ENCODE measurements at regions not wholly inside any gene's neighbourhood (a gene's known extent, or its start where the extent isn't known, plus 50 kb on each side); places are given as distances from the start of the nearest gene placed in this dataset.

DNA sequence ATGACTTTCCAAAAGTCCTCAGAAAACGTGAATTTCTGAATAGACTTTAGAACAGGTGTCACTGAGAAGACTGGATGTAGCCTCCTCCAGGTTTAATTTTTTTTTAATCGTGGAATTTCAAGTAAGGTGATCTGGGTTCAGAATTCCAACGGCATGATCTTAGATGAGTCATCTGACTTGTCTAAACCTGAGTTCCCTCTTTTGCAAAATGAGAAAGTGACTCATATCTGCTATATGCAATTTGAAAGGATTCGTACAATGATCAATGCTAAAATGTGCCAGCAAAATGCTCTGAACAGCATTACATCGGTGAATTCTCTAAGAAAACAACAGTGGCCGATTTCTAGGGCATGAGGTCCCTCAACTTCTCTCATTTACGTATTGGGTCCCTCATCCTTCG, 69.1 kb upstream of the ZNF516 start:
- no peak for DNase-seq (ENCODE audit: extremely low spot score)
- POLR2A ChIA-PET: interaction anchor here (1.2 kb wide), 1 partner anchor 71 kb away, joined by 3 read pairs; no protein-coding TSS in a partner anchor
- CTCF ChIA-PET: no interaction called here
- TF ChIP-seq TARDBP (IDR thresholded peaks at IDR 0.05) (no peak), SUZ12 (IDR thresholded peaks at IDR 0.05) (no peak), ELF4 (IDR thresholded peaks at IDR 0.05) (no peak)

DNA sequence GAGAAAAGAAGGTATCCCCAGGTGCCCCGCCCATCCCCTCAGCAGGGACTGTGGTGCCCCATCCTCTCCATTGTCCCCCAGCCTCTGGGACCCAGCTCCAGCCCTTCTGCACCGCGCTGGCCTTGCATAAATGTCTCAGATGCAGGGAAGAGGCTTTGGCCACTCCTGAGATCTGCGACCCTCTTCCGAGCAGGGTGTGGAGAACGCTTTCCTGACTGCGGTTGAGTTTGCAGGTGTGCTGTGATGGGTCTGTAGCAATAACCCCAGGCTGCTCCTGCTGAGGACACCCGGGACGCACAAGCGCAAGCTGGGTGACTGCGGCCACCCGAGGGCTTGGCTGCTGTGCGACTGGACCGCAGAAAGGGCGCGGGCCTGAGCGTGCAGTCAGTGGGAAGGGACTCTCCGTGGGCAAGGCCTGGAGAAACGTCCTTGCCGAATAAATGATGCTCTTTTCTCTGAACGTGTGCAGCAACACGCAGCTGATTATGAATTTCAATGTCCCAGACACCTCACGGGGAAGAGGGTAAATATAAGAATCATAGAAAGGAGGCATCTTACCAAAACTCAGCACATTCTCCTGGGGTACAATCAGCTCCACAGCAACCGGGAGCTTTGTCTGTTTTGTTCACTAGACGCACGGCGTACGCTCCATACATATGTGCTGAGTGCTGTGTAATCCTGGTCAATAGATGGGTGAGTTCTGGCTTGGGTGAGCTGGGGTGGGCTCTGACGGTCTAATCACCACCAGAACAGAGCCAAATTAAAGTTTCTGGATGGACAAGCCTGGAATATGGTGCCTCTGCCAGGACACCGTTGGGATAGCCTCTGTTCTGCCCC, 67.5 kb upstream of the ZNF516 start:
- ChIA-PET POLR2A (no interaction called here), CTCF (no interaction called here)
- no peak for DNase-seq (ENCODE audit: extremely low spot score)
- TF ChIP-seq BHLHE40 (IDR thresholded peaks at IDR 0.05; ENCODE audit: borderline replicate concordance) (no peak), SUZ12 (IDR thresholded peaks at IDR 0.05) (no peak), FOXM1 (IDR thresholded peaks at IDR 0.05; ENCODE audit: borderline replicate concordance) (no peak), FOXK2 (IDR thresholded peaks at IDR 0.05) (no peak), SP1 (IDR thresholded peaks at IDR 0.05) (no peak), HDGF (IDR thresholded peaks at IDR 0.05; ENCODE audit: borderline replicate concordance) (no peak), L3MBTL2 (conservative IDR thresholded peaks at IDR 0.05) (no peak), TARDBP (IDR thresholded peaks at IDR 0.05) (no peak), CTBP1 (IDR thresholded peaks at IDR 0.05; ENCODE audit: borderline replicate concordance) (no peak), ARNT (IDR thresholded peaks at IDR 0.05) (no peak), ZNF384 (IDR thresholded peaks at IDR 0.05) (no peak), NFRKB (IDR thresholded peaks at IDR 0.05) (no peak), FOXA1 (IDR thresholded peaks at IDR 0.05) (no peak), ELF4 (IDR thresholded peaks at IDR 0.05) (no peak), LEF1 (IDR thresholded peaks at IDR 0.05; ENCODE audit: borderline replicate concordance) (no peak)
- TF ChIP-seq, protein P1, sequence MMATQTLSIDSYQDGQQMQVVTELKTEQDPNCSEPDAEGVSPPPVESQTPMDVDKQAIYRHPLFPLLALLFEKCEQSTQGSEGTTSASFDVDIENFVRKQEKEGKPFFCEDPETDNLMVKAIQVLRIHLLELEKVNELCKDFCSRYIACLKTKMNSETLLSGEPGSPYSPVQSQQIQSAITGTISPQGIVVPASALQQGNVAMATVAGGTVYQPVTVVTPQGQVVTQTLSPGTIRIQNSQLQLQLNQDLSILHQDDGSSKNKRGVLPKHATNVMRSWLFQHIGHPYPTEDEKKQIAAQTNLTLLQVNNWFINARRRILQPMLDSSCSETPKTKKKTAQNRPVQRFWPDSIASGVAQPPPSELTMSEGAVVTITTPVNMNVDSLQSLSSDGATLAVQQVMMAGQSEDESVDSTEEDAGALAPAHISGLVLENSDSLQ (IDR thresholded peaks at IDR 0.05): no peak

DNA sequence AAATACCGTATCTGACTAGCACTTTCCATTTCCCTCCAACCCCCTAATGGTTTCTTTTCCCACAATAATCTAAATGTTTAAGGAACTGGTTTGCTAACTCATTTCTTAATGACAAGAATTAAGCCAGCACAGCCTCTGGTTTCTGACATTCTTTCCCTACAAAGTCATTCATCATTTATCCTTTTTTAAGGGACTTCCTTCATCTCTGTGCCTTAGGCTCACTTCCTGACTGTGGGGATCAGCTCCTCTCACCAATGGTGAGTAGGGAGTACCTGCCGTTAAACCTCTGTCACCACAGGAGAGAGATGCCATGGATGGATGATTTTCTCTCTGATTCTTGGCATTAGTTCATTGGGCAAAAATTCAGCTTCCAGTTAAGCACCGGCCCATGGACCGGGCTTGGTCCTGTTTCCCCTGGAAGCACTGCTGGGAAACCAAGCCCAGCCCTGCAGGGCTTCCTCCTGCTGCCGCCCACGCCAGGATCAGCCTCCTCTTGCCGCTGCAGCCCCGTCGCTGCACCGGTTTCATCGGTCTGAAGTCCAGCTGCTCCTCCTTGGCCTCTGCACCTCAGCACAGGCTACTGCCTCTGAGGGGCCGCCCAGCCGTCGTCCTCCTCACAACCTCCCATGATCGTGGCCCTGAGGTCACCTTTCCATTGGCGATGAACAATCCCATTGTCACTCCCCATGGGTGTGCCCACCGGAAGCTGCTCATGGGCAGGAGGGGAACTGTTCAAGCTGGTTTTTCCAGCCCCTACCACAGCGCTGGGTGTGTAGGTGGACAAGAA, 64.0 kb upstream of the ZNF516 start:
- TF ChIP-seq BHLHE40 (IDR thresholded peaks at IDR 0.05; ENCODE audit: borderline replicate concordance) (no peak), CTBP1 (IDR thresholded peaks at IDR 0.05; ENCODE audit: borderline replicate concordance) (no peak), SUZ12 (IDR thresholded peaks at IDR 0.05) (no peak), TARDBP (IDR thresholded peaks at IDR 0.05) (no peak), LEF1 (IDR thresholded peaks at IDR 0.05; ENCODE audit: borderline replicate concordance) (no peak), ARNT (IDR thresholded peaks at IDR 0.05) (no peak), HDGF (IDR thresholded peaks at IDR 0.05; ENCODE audit: borderline replicate concordance) (no peak), ELF4 (IDR thresholded peaks at IDR 0.05) (no peak), FOXK2 (IDR thresholded peaks at IDR 0.05) (no peak)
- TF ChIP-seq, protein P1 (IDR thresholded peaks at IDR 0.05): no peak
- no peak for DNase-seq (ENCODE audit: extremely low spot score)
- ChIA-PET CTCF (no interaction called here), POLR2A (interaction anchor here (1.0 kb wide), 1 partner anchor 11 kb away, joined by 3 read pairs; no protein-coding TSS in a partner anchor)

DNA sequence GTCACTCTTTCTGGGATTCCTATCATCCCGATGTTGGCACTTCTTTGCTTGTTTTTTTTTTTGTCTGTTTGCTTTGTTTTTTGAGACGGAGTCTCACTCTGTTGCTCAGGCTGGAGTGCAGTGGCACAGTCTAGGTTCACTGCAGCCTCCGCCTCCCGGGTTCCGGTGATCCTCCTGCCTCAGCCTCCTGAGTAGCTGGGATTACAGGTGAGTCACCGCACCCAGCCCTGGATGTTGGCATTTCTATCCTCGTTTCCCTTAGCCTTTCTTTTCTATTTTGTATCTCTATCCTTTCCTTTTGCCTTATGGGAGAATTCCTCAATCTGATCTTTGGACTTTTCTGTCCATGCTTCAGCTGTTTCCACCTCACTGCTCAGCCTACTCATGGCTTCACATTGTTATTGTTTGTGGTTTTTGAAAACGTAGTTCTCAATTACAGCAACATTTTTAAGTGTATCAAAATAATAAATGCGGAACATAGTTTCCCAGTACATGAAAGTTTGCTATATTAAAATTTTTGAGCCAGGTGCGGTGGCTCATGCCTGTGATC, 62.1 kb upstream of the ZNF516 start:
- DNase-seq (ENCODE audit: extremely low spot score): no peak
- TF ChIP-seq, protein P1 (IDR thresholded peaks at IDR 0.05): no peak
- TF ChIP-seq ARNT (IDR thresholded peaks at IDR 0.05) (no peak), FOXM1 (IDR thresholded peaks at IDR 0.05; ENCODE audit: borderline replicate concordance) (no peak), HDGF (IDR thresholded peaks at IDR 0.05; ENCODE audit: borderline replicate concordance) (no peak), L3MBTL2 (conservative IDR thresholded peaks at IDR 0.05) (no peak), FOXK2 (IDR thresholded peaks at IDR 0.05) (no peak), TARDBP (IDR thresholded peaks at IDR 0.05) (no peak), CTBP1 (IDR thresholded peaks at IDR 0.05; ENCODE audit: borderline replicate concordance) (no peak), LEF1 (IDR thresholded peaks at IDR 0.05; ENCODE audit: borderline replicate concordance) (no peak), ELF4 (IDR thresholded peaks at IDR 0.05) (no peak), ZNF384 (IDR thresholded peaks at IDR 0.05) (no peak), SUZ12 (IDR thresholded peaks at IDR 0.05) (no peak), SP1 (IDR thresholded peaks at IDR 0.05) (no peak), FOXA1 (IDR thresholded peaks at IDR 0.05) (no peak), NFRKB (IDR thresholded peaks at IDR 0.05) (no peak), BHLHE40 (IDR thresholded peaks at IDR 0.05; ENCODE audit: borderline replicate concordance) (no peak)
- CTCF ChIA-PET: no interaction called here
- POLR2A ChIA-PET: no interaction called here

DNA sequence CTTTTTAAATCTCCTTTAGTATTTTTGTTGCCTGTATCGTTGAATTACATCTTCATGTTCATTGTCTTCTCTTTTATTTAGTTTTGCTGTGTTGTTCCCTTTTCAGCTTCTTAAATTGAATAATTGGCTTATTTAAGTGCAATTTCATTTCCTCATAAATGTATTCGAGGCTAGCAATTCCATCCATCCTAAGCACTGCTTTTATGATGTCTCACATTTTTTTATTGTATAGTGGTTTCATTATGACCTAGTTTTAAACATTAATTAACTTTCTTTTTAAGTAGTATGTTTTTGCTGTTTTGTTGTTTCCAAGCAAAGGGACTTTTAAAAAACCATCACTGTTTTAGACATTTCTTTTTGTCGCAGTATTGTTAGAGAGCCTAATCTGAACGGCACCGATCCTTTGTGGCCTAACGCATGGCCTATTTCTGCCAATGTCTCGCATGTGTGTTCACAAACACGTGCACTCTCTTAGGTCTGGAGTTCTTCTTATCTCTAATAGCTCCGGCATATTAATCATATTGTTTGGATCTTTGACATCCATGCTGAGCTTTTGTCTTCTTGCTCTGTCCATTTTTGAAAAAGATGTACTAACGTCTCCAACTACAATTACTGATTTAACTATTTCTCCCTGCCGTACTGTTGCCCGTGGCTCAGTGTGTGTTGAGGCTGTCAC, 59.6 kb upstream of the ZNF516 start:
- TF ChIP-seq L3MBTL2 (conservative IDR thresholded peaks at IDR 0.05): no peak
- POLR2A ChIA-PET: no interaction called here
- no peak for DNase-seq (ENCODE audit: extremely low spot score)
- CTCF ChIA-PET: no interaction called here
